A549 (cell line): ENCODE measurements at regions not wholly inside any gene's neighbourhood (a gene's known extent, or its start where the extent isn't known, plus 50 kb on each side); places are given as distances from the start of the nearest gene placed in this dataset.

Experiments
- ATAC-seq, 2 experiments: fragments of 200-7000 bp in 1 of 2; fragments of >200 bp in 1 of 2; cut with Nextera tagmentation in 1 of 2; cut with Tn5 transposase in 1 of 2; 3 replicates each; pipeline versions ENCODE4 v1.8.0 to v1.9.1; 2018 to 2020; ENCODE audit warnings: mild to moderate bottlenecking in 1 of 2, moderate library complexity in 1 of 2
- CTCF ChIA-PET: fragments of 300-600 bp; sonication (Branson Sonifier 250); formaldehyde crosslinking; extraction: SDS; loops from one replicate; lab custom pipeline; 2021; ENCODE audit warnings: antibody characterized with exemption, inconsistent platforms; lab: Yijun Ruan, JAX
- POLR2A ChIA-PET: fragments of 350-600 bp; formaldehyde crosslinking; extraction: SDS; loops from one replicate; lab custom pipeline; 2021; ENCODE audit warnings: antibody characterized with exemption, inconsistent platforms; lab: Yijun Ruan, JAX
- DNase-seq, 2 experiments: peaks; one replicate each; pipeline versions ENCODE4 v3.0.0 to v3.0.0-alpha.2; 2011 to 2016; ENCODE audit warnings: low read depth in 1 of 2, low spot score in 1 of 2
- FAIRE-seq: peaks from 2 replicates; lab custom pipeline; 2011; peaks lifted over from hg19 to GRCh38; lab: Jason Lieb, UNC
- H3K27ac ChIP-seq, 2 experiments: fragments of >200 bp; sonication (Bioruptor Twin); formaldehyde crosslinking; 3 replicates each; pipeline ENCODE4 v1.5.1; 2016 to 2017
- H3K4me1 ChIP-seq: fragments of >200 bp; sonication (Bioruptor Twin); formaldehyde crosslinking; 3 replicates; pipeline ENCODE4 v1.6.1; 2016
- H3K4me2 ChIP-seq: fragments of >200 bp; sonication (Bioruptor Twin); formaldehyde crosslinking; 3 replicates; pipeline ENCODE4 v1.6.1; 2016
- H3K4me3 ChIP-seq: fragments of >200 bp; sonication (Bioruptor Twin); formaldehyde crosslinking; 3 replicates; pipeline ENCODE4 v1.5.1; 2016
- H3K9me3 ChIP-seq: fragments of >200 bp; sonication (Bioruptor Twin); formaldehyde crosslinking; 3 replicates; pipeline ENCODE4 v1.6.1; 2016
- CBX2 ChIP-seq: fragments of 200-600 bp; sonication (generic); IDR thresholded peaks from 2 replicates; pipeline ENCODE4 v1.6.1; 2016; ENCODE audit warnings: low read depth, mild to moderate bottlenecking, borderline replicate concordance
- CTCF ChIP-seq: fragments of >200 bp; sonication (Bioruptor Twin); formaldehyde crosslinking; IDR thresholded peaks from 3 replicates; pipeline ENCODE4 v1.5.1; 2016
- E2F6 ChIP-seq: IDR thresholded peaks from 2 replicates; pipeline ENCODE4 v1.6.1; 2012; ENCODE audit warnings: low read depth, borderline replicate concordance
- EHF ChIP-seq: fragments of 250-450 bp; sonication (Bioruptor Pico); IDR thresholded peaks from 2 replicates; pipeline ENCODE4 v1.5.0; 2020; ENCODE audit warnings: mild to moderate bottlenecking
- FOSB ChIP-seq: fragments of 250-450 bp; sonication (Bioruptor Pico); IDR thresholded peaks from 2 replicates; pipeline ENCODE4 v1.5.0; 2020; ENCODE audit warnings: mild to moderate bottlenecking, moderate library complexity
- FOSL2 ChIP-seq, 2 experiments: fragments of 450-650 bp in 1 of 2; fragments of >200 bp in 1 of 2; sonication (Bioruptor Twin) in 1 of 2; formaldehyde crosslinking; IDR thresholded peaks; 2 replicates each; pipeline versions ENCODE4 v1.5.0 to v1.6.1; 2016 to 2020; ENCODE audit warnings: mild to moderate bottlenecking in 1 of 2, moderate library complexity in 1 of 2
- GATA3 ChIP-seq: IDR thresholded peaks from 2 replicates; pipeline ENCODE4 v1.6.1; 2012; ENCODE audit warnings: borderline replicate concordance
- HDAC2 ChIP-seq: fragments of 200-600 bp; sonication (generic); IDR thresholded peaks from 2 replicates; pipeline ENCODE4 v1.6.1; 2016
- HOXA7 ChIP-seq: fragments of 250-450 bp; sonication (Bioruptor Pico); IDR thresholded peaks from 2 replicates; pipeline ENCODE4 v1.5.0; 2020; ENCODE audit warnings: mild to moderate bottlenecking, moderate library complexity
- KDM5A ChIP-seq: fragments of 200-600 bp; sonication (generic); IDR thresholded peaks from 2 replicates; pipeline ENCODE4 v1.6.1; 2016; ENCODE audit warnings: antibody characterized with exemption, mild to moderate bottlenecking
- NR3C1 ChIP-seq: fragments of >200 bp; sonication (Bioruptor Twin); formaldehyde crosslinking; IDR thresholded peaks from 3 replicates; pipeline ENCODE4 v1.6.1; 2017
- PBX3 ChIP-seq: IDR thresholded peaks from 2 replicates; pipeline ENCODE4 v1.6.1; 2012
- POLR2A ChIP-seq: IDR thresholded peaks from 2 replicates; pipeline ENCODE4 v1.6.1; 2012; ENCODE audit warnings: mild to moderate bottlenecking, low read length
- POLR2AphosphoS2 ChIP-seq: conservative IDR thresholded peaks from 2 replicates; pipeline ENCODE4 v1.6.1; 2012; ENCODE audit warnings: low read length, improper control_type of control experiment, inconsistent platforms
- RAD21 ChIP-seq, 2 experiments: fragments of >200 bp in 1 of 2; sonication (Bioruptor Twin) in 1 of 2; formaldehyde crosslinking in 1 of 2; IDR thresholded peaks in 1 of 2; conservative IDR thresholded peaks in 1 of 2; 2 replicates in 1 of 2; 3 replicates in 1 of 2; pipeline ENCODE4 v1.6.1; 2012 to 2018; ENCODE audit warnings: inconsistent platforms in 1 of 2
- RCOR1 ChIP-seq: fragments of 150-350 bp; IDR thresholded peaks from 2 replicates; pipeline ENCODE4 v1.6.1; 2014; ENCODE audit warnings: antibody characterized with exemption, low read length, low read depth
- SMC3 ChIP-seq: fragments of >200 bp; sonication (Bioruptor Twin); formaldehyde crosslinking; IDR thresholded peaks from 3 replicates; pipeline ENCODE4 v1.6.1; 2018; ENCODE audit warnings: inconsistent platforms
- ZC3H11A ChIP-seq: fragments of 450-650 bp; IDR thresholded peaks from 2 replicates; pipeline ENCODE4 v1.6.1; 2014; ENCODE audit warnings: antibody characterized with exemption, mild to moderate bottlenecking
- ZFP36 ChIP-seq: fragments of 450-650 bp; IDR thresholded peaks from 2 replicates; pipeline ENCODE4 v1.6.1; 2014; ENCODE audit warnings: borderline replicate concordance; ENCODE audit not compliant: partially characterized antibody
- WGBS: methylation state at CpG from one replicate; pipeline ENCODE4 v1.1.6; 2017; ENCODE audit errors: missing lambda C conversion rate; 5-methylcytosine and 5-hydroxymethylcytosine counted together
- TF ChIP-seq, protein P1 (sequence below): fragments of 150-350 bp; IDR thresholded peaks from 2 replicates; pipeline ENCODE4 v1.6.1; 2014; ENCODE audit warnings: low read depth, mild to moderate bottlenecking, low read length
- TF ChIP-seq, protein P2 (sequence below): fragments of 450-650 bp; IDR thresholded peaks from 2 replicates; pipeline ENCODE4 v1.6.1; 2014; ENCODE audit warnings: antibody characterized with exemption
- TF ChIP-seq, protein P3 (sequence below): fragments of 250-450 bp; sonication (Bioruptor Pico); IDR thresholded peaks from 2 replicates; pipeline ENCODE4 v1.5.0; 2021; ENCODE audit warnings: mild to moderate bottlenecking, moderate library complexity, borderline replicate concordance

- ATAC-seq (no peak), FAIRE-seq (no peak)
- ChIA-PET CTCF (no interaction called here), POLR2A (no interaction called here)
- TF ChIP-seq RCOR1: no peak
- no peak for TF ChIP-seq EHF (CRISPR knock-in tag)
- no peak for TF ChIP-seq HOXA7 (CRISPR knock-in tag)
- no peak for TF ChIP-seq POLR2A
- no peak for TF ChIP-seq PBX3
- no peak for TF ChIP-seq POLR2AphosphoS2
- TF ChIP-seq CBX2: no peak
- no peak for TF ChIP-seq FOSL2 (IDR thresholded peaks at IDR 0.05)
- TF ChIP-seq FOSL2 (CRISPR knock-in tag; IDR thresholded peaks at IDR 0.05): no peak
- no peak for TF ChIP-seq NR3C1
- TF ChIP-seq HDAC2: no peak
- TF ChIP-seq SMC3: no peak
- TF ChIP-seq, all 56 proteins: peak for 0
- no peak overlapping the region for H3K27ac ChIP-seq
- H3K4me2 ChIP-seq: no peak overlapping the region
- no peaks in the 10 kb centered on the region for H3K4me1 ChIP-seq
- whole genome bisulfite sequencing: 5% methylated on average over 4 of the region's 4 CpGs
- H3K9me3 ChIP-seq: no peaks in the 10 kb centered on the region
- no peak overlapping the region for H3K4me3 ChIP-seq
- DNase-seq: no peak
These were observed 100.4 kb downstream of the IRX2 start for GRCh38 chr5:2651116-2651515.

DNA sequence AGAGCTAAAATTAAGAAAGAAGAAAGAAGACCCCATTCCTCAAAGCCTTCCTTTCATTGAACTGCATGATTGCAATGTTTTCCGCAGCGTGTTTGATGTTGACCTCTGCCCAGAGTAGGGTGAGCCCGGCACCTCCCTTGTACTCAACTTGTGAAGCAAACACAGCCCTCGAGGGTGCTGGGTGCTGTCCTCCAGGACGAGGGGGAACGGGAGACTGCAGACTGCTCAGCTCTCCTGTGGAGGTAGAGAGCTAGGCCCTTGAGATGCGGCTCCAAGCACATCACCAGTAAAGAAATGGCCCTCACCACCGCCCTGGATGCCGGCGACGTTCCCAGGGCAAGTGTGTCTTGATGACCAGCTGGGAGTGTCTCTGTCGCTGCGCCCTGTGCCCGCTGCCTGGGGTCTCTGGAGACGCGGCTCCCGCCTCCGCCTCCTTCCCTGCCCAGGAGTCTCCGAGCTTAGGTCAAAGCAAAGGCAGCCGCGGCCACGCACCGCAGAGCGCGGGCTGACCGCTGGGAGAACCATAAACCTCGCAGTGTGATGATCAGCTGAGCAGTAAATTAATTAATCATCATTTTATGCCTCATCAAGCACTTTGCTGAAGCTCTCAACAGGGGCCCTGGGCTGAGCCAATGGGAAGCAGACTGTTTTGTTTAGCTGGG is 108.7 kb downstream of the IRX2 start:
- no peak overlapping the region for H3K27ac ChIP-seq
- no peak for ATAC-seq
- H3K4me1 ChIP-seq: no peaks in the 10 kb centered on the region
- TF ChIP-seq RAD21 (conservative IDR thresholded peaks at IDR 0.05 in 1 of 2, IDR thresholded peaks at IDR 0.05 in 1 of 2): no peak
- TF ChIP-seq, protein P1, sequence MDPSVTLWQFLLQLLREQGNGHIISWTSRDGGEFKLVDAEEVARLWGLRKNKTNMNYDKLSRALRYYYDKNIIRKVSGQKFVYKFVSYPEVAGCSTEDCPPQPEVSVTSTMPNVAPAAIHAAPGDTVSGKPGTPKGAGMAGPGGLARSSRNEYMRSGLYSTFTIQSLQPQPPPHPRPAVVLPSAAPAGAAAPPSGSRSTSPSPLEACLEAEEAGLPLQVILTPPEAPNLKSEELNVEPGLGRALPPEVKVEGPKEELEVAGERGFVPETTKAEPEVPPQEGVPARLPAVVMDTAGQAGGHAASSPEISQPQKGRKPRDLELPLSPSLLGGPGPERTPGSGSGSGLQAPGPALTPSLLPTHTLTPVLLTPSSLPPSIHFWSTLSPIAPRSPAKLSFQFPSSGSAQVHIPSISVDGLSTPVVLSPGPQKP: no peak
- no peak for TF ChIP-seq ZC3H11A
- no peak for TF ChIP-seq KDM5A
- TF ChIP-seq SMC3: no peak
- TF ChIP-seq, protein P2, sequence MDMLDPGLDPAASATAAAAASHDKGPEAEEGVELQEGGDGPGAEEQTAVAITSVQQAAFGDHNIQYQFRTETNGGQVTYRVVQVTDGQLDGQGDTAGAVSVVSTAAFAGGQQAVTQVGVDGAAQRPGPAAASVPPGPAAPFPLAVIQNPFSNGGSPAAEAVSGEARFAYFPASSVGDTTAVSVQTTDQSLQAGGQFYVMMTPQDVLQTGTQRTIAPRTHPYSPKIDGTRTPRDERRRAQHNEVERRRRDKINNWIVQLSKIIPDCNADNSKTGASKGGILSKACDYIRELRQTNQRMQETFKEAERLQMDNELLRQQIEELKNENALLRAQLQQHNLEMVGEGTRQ: no peak
- TF ChIP-seq ZFP36: no peak
- no peak for TF ChIP-seq CTCF
- TF ChIP-seq, protein P3, sequence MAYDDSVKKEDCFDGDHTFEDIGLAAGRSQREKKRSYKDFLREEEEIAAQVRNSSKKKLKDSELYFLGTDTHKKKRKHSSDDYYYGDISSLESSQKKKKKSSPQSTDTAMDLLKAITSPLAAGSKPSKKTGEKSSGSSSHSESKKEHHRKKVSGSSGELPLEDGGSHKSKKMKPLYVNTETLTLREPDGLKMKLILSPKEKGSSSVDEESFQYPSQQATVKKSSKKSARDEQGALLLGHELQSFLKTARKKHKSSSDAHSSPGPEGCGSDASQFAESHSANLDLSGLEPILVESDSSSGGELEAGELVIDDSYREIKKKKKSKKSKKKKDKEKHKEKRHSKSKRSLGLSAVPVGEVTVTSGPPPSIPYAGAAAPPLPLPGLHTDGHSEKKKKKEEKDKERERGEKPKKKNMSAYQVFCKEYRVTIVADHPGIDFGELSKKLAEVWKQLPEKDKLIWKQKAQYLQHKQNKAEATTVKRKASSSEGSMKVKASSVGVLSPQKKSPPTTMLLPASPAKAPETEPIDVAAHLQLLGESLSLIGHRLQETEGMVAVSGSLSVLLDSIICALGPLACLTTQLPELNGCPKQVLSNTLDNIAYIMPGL (CRISPR knock-in tag): no peak
- TF ChIP-seq RCOR1: no peak
- no peak for TF ChIP-seq E2F6
- no peak for TF ChIP-seq FOSB (CRISPR knock-in tag)
- TF ChIP-seq PBX3: no peak
- no peak for TF ChIP-seq GATA3
- TF ChIP-seq, all 56 proteins: peak for 0
- WGBS: 62% methylated on average over 19 of the region's 27 CpGs
- ChIA-PET CTCF (interaction anchor here (1.5 kb wide), 1 partner anchor 8 kb away, joined by 3 read pairs; no protein-coding TSS in a partner anchor), POLR2A (no interaction called here)
- Histone ChIP-seq H3K4me3 (no peak overlapping the region), H3K9me3 (no peaks in the 10 kb centered on the region), H3K4me2 (no peak overlapping the region)
- DNase-seq (no peak), FAIRE-seq (no peak)
